Sigmoid colon (tissue), 4 donors: ENCODE measurements at regions not wholly inside any gene's neighbourhood (a gene's known extent, or its start where the extent isn't known, plus 50 kb on each side); places are given as distances from the start of the nearest gene placed in this dataset.

Source experiments
- CTCF ChIP-seq, 4 experiments: fragments of 450-650 bp in 3 of 4; fragments of 200-600 bp in 1 of 4; IDR thresholded peaks; one replicate each; pipeline ENCODE4 v1.5.1; 2016 to 2019; ENCODE audit warnings: antibody characterized with exemption in 4 of 4, mild to moderate bottlenecking in 3 of 4, moderate library complexity in 2 of 4
- EP300 ChIP-seq, 4 donors: sonication (generic); formaldehyde crosslinking; IDR thresholded peaks; one replicate each; pipeline ENCODE4 v1.6.1; 2017; ENCODE audit warnings: antibody characterized with exemption in 4 of 4
- POLR2A ChIP-seq, 2 donors: fragments of 450-650 bp; IDR thresholded peaks; one replicate each; pipeline ENCODE4 v1.6.1; 2016; ENCODE audit warnings: antibody characterized with exemption in 2 of 2, mild to moderate bottlenecking in 2 of 2, moderate library complexity in 2 of 2
- POLR2AphosphoS5 ChIP-seq, 4 donors: sonication (generic); formaldehyde crosslinking; IDR thresholded peaks; one replicate each; pipeline ENCODE4 v1.6.1; 2017; ENCODE audit warnings: antibody characterized with exemption in 4 of 4

- TF ChIP-seq POLR2AphosphoS5 (IDR thresholded peaks at IDR 0.05) (no peak), CTCF (IDR thresholded peaks at IDR 0.05) (no peak), POLR2A (IDR thresholded peaks at IDR 0.05) (no peak), EP300 (IDR thresholded peaks at IDR 0.05) (no peak)
These were observed 88.4 kb upstream of the B3GAT2 start for GRCh38 chr6:71045296-71045695.
